ENCODE measurements at regions not wholly inside any gene's neighbourhood (a gene's known extent, or its start where the extent isn't known, plus 50 kb on each side); places are given as distances from the start of the nearest gene placed in this dataset.

DNA sequence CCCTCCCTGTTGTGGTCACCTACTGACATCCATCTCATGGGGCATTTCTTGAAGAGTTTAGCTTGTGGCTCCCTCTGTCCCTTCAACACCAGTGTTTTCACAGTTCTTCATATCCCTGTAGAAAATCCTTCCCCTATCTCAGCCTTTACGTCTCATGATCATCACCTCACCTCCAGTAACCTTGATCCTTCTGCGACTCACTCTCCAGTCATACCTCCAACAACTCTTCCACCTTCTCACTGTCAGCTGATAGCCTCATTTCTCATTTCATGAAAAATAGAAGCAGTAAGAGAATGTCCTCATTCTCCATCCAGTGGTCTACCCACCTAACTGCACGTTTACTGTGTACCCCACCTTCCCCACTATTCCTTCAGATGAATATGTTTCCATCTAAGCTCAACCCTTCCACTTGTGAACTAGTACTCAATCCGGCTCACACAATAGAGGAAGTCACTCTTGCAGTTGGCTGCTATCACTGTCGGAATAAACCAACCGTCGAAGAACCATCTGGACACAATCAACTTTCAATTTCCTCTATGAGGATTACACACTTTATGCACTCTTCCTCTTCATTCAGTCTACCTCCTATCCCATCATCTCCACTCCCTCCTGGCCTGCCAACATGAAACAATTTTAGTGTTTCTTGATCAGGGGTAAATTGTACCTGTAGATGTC lies 256.0 kb downstream of the AHR start:
- TF ChIP-seq CTCF (IDR thresholded peaks at IDR 0.05) (no peak), POLR2A (IDR thresholded peaks at IDR 0.05) (no peak)
